Mesothelial cell of epicardium (in vitro differentiated cells): ENCODE measurements at regions not wholly inside any gene's neighbourhood (a gene's known extent, or its start where the extent isn't known, plus 50 kb on each side); places are given as distances from the start of the nearest gene placed in this dataset.

Experiments used
- DNase-seq, 2 experiments: peaks; one replicate each; pipeline ENCODE4 v3.0.0; 2021; ENCODE audit warnings: low spot score in 2 of 2; ENCODE audit not compliant: unreplicated experiment in 2 of 2
- H3K27ac Mint-ChIP-seq: 2 replicates; pipeline ENCODE4 v1.8.0; 2021; ENCODE audit warnings: mixed read lengths
- H3K27me3 Mint-ChIP-seq: 2 replicates; pipeline ENCODE4 v1.8.0; 2021; ENCODE audit warnings: low read depth, mixed read lengths
- H3K36me3 Mint-ChIP-seq: 2 replicates; pipeline ENCODE4 v1.8.0; 2021; ENCODE audit warnings: mixed read lengths
- H3K4me1 Mint-ChIP-seq: 2 replicates; pipeline ENCODE4 v1.8.0; 2021; ENCODE audit warnings: mixed read lengths
- H3K4me3 Mint-ChIP-seq: 2 replicates; pipeline ENCODE4 v1.8.0; 2021; ENCODE audit warnings: mild to moderate bottlenecking, moderate library complexity, mixed read lengths
- H3K9me3 Mint-ChIP-seq: 2 replicates; pipeline ENCODE4 v1.8.0; 2021; ENCODE audit warnings: mixed read lengths
- TF ChIP-seq, protein P1 (sequence below): fragments of 200-600 bp; sonication (generic); IDR thresholded peaks from one replicate; pipeline ENCODE4 v1.5.0; 2021; ENCODE audit warnings: antibody characterized with exemption; ENCODE audit not compliant: unreplicated experiment

DNA sequence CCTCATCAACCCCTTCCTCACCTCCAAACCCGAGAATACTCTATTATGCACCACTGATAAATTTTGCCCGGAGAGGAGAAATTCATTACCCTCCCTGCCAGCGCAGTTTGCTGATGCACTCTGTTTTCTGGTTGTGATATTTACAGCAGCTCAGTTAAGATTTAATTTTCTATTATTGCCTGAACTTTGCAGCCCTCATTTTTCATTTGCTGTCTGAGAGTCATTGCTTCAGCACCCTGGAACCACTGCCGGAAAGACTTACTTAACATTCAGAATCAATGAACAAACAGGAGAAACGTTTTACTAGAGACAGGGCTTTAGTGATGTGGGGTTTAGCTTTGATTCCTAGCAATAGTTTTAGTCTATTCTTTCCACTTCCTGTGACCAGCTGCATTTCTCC, 56.7 kb upstream of the MAMDC2 start:
- Mint-ChIP-seq H3K4me1 (peaks cover 10% of the 10 kb centered on the region), H3K27ac (no peak overlapping the region), H3K36me3 (no peaks in the 10 kb centered on the region), H3K27me3 (peaks cover 25% of the 10 kb centered on the region), H3K4me3 (no peak overlapping the region), H3K9me3 (no peaks in the 10 kb centered on the region)
- TF ChIP-seq, protein P1, sequence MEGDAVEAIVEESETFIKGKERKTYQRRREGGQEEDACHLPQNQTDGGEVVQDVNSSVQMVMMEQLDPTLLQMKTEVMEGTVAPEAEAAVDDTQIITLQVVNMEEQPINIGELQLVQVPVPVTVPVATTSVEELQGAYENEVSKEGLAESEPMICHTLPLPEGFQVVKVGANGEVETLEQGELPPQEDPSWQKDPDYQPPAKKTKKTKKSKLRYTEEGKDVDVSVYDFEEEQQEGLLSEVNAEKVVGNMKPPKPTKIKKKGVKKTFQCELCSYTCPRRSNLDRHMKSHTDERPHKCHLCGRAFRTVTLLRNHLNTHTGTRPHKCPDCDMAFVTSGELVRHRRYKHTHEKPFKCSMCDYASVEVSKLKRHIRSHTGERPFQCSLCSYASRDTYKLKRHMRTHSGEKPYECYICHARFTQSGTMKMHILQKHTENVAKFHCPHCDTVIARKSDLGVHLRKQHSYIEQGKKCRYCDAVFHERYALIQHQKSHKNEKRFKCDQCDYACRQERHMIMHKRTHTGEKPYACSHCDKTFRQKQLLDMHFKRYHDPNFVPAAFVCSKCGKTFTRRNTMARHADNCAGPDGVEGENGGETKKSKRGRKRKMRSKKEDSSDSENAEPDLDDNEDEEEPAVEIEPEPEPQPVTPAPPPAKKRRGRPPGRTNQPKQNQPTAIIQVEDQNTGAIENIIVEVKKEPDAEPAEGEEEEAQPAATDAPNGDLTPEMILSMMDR = no peak
- DNase-seq = no peak

DNA sequence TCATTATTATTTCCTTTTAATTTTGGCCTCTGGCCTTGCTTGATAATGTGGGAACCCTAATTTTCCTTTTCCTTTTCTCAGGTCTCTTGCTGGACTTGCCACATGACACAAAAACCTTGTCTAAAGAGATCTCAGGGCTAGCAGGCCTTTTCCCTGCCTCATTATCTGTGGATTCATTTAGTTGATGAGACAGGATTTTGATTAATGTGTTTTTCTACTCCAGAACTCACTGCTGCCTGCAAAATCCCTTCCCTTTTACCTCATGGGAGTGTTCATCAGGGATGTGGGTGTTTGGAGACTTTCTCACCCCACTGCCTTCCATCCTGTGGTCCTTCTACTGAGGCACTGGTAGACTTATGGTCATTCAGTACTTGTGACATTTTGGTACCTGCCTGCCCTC, 56.2 kb upstream of the MAMDC2 start:
- Mint-ChIP-seq H3K27me3 (peaks cover 27% of the 10 kb centered on the region), H3K36me3 (no peaks in the 10 kb centered on the region), H3K27ac (no peak overlapping the region), H3K4me1 (peaks cover 5% of the 10 kb centered on the region), H3K9me3 (no peaks in the 10 kb centered on the region), H3K4me3 (no peak overlapping the region)
- no peak for DNase-seq
- TF ChIP-seq, protein P1 = no peak

DNA sequence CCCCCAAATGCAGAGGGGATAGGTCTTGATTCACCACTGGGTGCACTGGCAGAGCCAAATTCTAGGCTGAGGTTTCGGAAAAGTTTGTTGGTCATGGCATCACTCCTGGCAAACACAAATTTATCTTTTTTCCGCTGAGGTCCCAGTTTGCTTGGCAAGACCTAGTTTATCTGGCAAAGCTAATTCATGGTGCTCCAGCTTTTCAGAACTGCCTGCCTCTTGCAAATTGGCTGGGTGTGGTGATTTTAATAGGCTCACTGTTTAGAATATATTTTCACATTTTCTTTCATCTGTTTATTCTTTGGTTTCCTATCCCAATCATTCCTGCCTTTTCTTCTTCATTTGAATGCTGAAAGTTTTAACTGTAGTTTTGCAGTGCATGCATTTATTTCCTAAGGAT, 50.5 kb upstream of the MAMDC2 start:
- Mint-ChIP-seq H3K27ac (no peak overlapping the region), H3K9me3 (peaks cover 7% of the 10 kb centered on the region), H3K4me3 (no peak overlapping the region), H3K4me1 (peaks cover 7% of the 10 kb centered on the region), H3K36me3 (no peaks in the 10 kb centered on the region), H3K27me3 (peaks cover 30% of the 10 kb centered on the region)
- DNase-seq = no peak
- TF ChIP-seq, protein P1 = no peak
